ENCODE measurements at regions not wholly inside any gene's neighbourhood (a gene's known extent, or its start where the extent isn't known, plus 50 kb on each side); places are given as distances from the start of the nearest gene placed in this dataset.

DNA sequence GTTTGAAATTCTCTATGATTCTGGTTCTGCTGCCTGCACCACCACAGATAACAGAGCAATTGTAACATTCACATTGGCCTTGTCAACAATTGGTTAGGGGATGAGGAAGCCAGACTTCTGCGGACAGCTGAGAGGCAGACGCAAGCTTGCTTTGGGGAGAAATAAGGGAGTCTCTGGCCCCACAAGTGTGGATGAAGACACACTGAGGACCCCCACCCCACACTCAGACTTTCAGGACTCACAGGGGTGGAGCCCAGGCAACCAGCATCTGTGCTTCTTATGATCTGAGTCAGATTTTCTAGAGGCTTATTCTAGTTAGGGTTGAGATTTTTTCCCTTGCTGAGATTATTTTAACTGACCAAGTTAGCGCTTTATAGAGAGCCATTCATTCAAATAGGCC is 140.3 kb upstream of the IRX2 start:
- TF ChIP-seq CTCF (IDR thresholded peaks at IDR 0.05) (no peak), POLR2A (IDR thresholded peaks at IDR 0.05) (no peak)

Measured in lower leg skin (tissue), 3 donors.